Neuronal stem cell (in vitro differentiated cells): ENCODE measurements at regions not wholly inside any gene's neighbourhood (a gene's known extent, or its start where the extent isn't known, plus 50 kb on each side); places are given as distances from the start of the nearest gene placed in this dataset.
A peak's percentile ranks its signal among the peaks of the same experiment; 100 is the strongest.

Source experiments
- DNase-seq: peaks from one replicate; pipeline ENCODE4 v3.0.0-alpha.2; 2013; ENCODE audit warnings: low spot score
- H2AFZ ChIP-seq: one replicate; pipeline ENCODE4 v1.6.1; 2013; ENCODE audit warnings: mild to moderate bottlenecking, low read length, inconsistent platforms
- H2AK5ac ChIP-seq: 2 replicates; pipeline ENCODE4 v1.6.1; 2013; ENCODE audit warnings: low read depth, mild to moderate bottlenecking, inconsistent platforms, low read length, moderate library complexity, mixed read lengths
- H2BK120ac ChIP-seq: 2 replicates; pipeline ENCODE4 v1.6.1; 2013; ENCODE audit warnings: low read depth, mild to moderate bottlenecking, inconsistent platforms, low read length, moderate library complexity, mixed read lengths
- H2BK12ac ChIP-seq: one replicate; pipeline ENCODE4 v1.6.1; 2013; ENCODE audit warnings: low read length, inconsistent platforms
- H2BK15ac ChIP-seq: 2 replicates; pipeline ENCODE4 v1.6.1; 2013; ENCODE audit warnings: mild to moderate bottlenecking, low read length, inconsistent platforms, mixed read lengths
- H2BK5ac ChIP-seq: one replicate; pipeline ENCODE4 v1.6.1; 2013; ENCODE audit warnings: inconsistent platforms, mild to moderate bottlenecking, low read length, moderate library complexity
- H3K14ac ChIP-seq: one replicate; pipeline ENCODE4 v1.6.1; 2013; ENCODE audit warnings: low read length, inconsistent platforms
- H3K18ac ChIP-seq: 2 replicates; pipeline ENCODE4 v1.6.1; 2013; ENCODE audit warnings: low read length, inconsistent platforms
- H3K23ac ChIP-seq: 2 replicates; pipeline ENCODE4 v1.6.1; 2013; ENCODE audit warnings: low read depth, mild to moderate bottlenecking, mixed read lengths, low read length, inconsistent platforms; ENCODE audit not compliant: poor library complexity
- H3K27ac ChIP-seq: replicated peaks from 3 replicates; pipeline ENCODE4 v1.5.1; 2013; ENCODE audit warnings: low read length, inconsistent platforms
- H3K27me3 ChIP-seq, 3 experiments: 2 replicates each; pipeline ENCODE4 v1.6.1; 2013; ENCODE audit warnings: low read length in 3 of 3, mild to moderate bottlenecking in 2 of 3, inconsistent platforms in 1 of 3, low read depth in 1 of 3, mixed read lengths in 1 of 3, moderate library complexity in 1 of 3; ENCODE audit not compliant: control insufficient read depth in 3 of 3, insufficient read depth in 3 of 3
- H3K36me3 ChIP-seq, 2 donors: replicated peaks in 1 of 2; 2 replicates each; pipeline ENCODE4 v1.6.1; 2013; ENCODE audit warnings: low read length in 2 of 2; ENCODE audit not compliant: control insufficient read depth in 2 of 2, insufficient read depth in 2 of 2
- H3K4ac ChIP-seq: 2 replicates; pipeline ENCODE4 v1.6.1; 2013; ENCODE audit warnings: inconsistent platforms, mild to moderate bottlenecking, low read length, moderate library complexity
- H3K4me1 ChIP-seq, 2 donors: 1 replicate in 1 of 2; 2 replicates in 1 of 2; pipeline ENCODE4 v1.6.1; 2013; ENCODE audit warnings: low read length in 2 of 2, low read depth in 1 of 2; ENCODE audit not compliant: control insufficient read depth in 2 of 2, insufficient read depth in 1 of 2
- H3K4me2 ChIP-seq: one replicate; pipeline ENCODE4 v1.6.1; 2013; ENCODE audit warnings: mild to moderate bottlenecking, low read length, inconsistent platforms; ENCODE audit not compliant: insufficient read depth, poor library complexity, severe bottlenecking
- H3K4me3 ChIP-seq, 2 donors: 2 replicates each; pipeline ENCODE4 v1.5.1; 2013; ENCODE audit warnings: low read length in 2 of 2, mild to moderate bottlenecking in 2 of 2, inconsistent platforms in 1 of 2, moderate library complexity in 1 of 2
- H3K79me1 ChIP-seq: one replicate; pipeline ENCODE4 v1.6.1; 2013; ENCODE audit warnings: low read depth, mild to moderate bottlenecking, inconsistent platforms, low read length, moderate library complexity
- H3K9ac ChIP-seq: one replicate; pipeline ENCODE4 v1.6.1; 2013; ENCODE audit warnings: mild to moderate bottlenecking, low read depth, low read length, inconsistent platforms; ENCODE audit not compliant: poor library complexity
- H3K9me3 ChIP-seq, 2 donors: replicated peaks in 1 of 2; 2 replicates each; pipeline versions ENCODE3 to v1.6.1; 2013; ENCODE audit warnings: low read length in 2 of 2, mild to moderate bottlenecking in 2 of 2, inconsistent platforms in 1 of 2, low read depth in 1 of 2, mixed read lengths in 1 of 2, moderate library complexity in 1 of 2; ENCODE audit not compliant: control insufficient read depth in 2 of 2, insufficient read depth in 1 of 2
- H4K8ac ChIP-seq: one replicate; pipeline ENCODE4 v1.6.1; 2013; ENCODE audit warnings: low read depth, mild to moderate bottlenecking, inconsistent platforms, low read length, moderate library complexity
- H4K91ac ChIP-seq: one replicate; pipeline ENCODE4 v1.6.1; 2013; ENCODE audit warnings: low read length, low read depth, mild to moderate bottlenecking, inconsistent platforms; ENCODE audit not compliant: poor library complexity
- WGBS, 2 donors: extraction: QIAGEN DNeasy Blood & Tissue Kit; methylation state at CpG; one replicate each; pipeline ENCODE4 v1.1.7; 2013; ENCODE audit warnings: missing lambda C conversion rate in 2 of 2, mixed read lengths in 1 of 2; ENCODE audit not compliant: insufficient read length in 2 of 2, insufficient replicate concordance in 1 of 2; ENCODE audit errors: extremely low coverage in 2 of 2; 5-methylcytosine and 5-hydroxymethylcytosine counted together

- no peak overlapping the region for H2BK120ac ChIP-seq
- no peak overlapping the region for H3K27ac ChIP-seq
- H3K36me3 ChIP-seq = no peaks in the 10 kb centered on the region
- no peak overlapping the region for H4K8ac ChIP-seq
- no peak overlapping the region for H3K4ac ChIP-seq
- no peak for DNase-seq
- no peak overlapping the region for H2BK5ac ChIP-seq
- H3K79me1 ChIP-seq = no peaks in the 10 kb centered on the region
- H3K14ac ChIP-seq = no peak overlapping the region
- no peaks in the 10 kb centered on the region for H3K4me1 ChIP-seq
- H3K18ac ChIP-seq = peak overlapping the region; percentile 9
- no peak overlapping the region for H2AK5ac ChIP-seq
- H2AFZ ChIP-seq = no peak overlapping the region
- H2BK15ac ChIP-seq = no peak overlapping the region
- H3K27me3 ChIP-seq = peaks cover 0 to 2% (median 0%) of the 10 kb centered on the region in 3 experiments
- no peak overlapping the region for H4K91ac ChIP-seq
- H2BK12ac ChIP-seq = no peak overlapping the region
- H3K23ac ChIP-seq = no peak overlapping the region
- no peak overlapping the region for H3K4me3 ChIP-seq
- H3K9ac ChIP-seq = no peak overlapping the region
- H3K4me2 ChIP-seq = no peak overlapping the region
- H3K9me3 ChIP-seq = peaks cover 0 to 3% of the 10 kb centered on the region in 2 donors
Observed at GRCh38 chr12:72144553-72144952, 127.6 kb upstream of the TRHDE start.

- H3K27ac ChIP-seq = no peak overlapping the region
- DNase-seq = no peak
- no peak overlapping the region for H2BK15ac ChIP-seq
- H3K79me1 ChIP-seq = no peaks in the 10 kb centered on the region
- H3K4me1 ChIP-seq = no peaks in the 10 kb centered on the region
- no peak overlapping the region for H4K91ac ChIP-seq
- no CpG with 5 or more reads among the region's 12 CpGs for WGBS, 2 donors
- peaks cover 0 to 2% (median 0%) of the 10 kb centered on the region in 3 experiments for H3K27me3 ChIP-seq
- no peak overlapping the region for H3K23ac ChIP-seq
- H3K18ac ChIP-seq = no peak overlapping the region
- no peak overlapping the region for H2BK5ac ChIP-seq
- no peak overlapping the region for H3K14ac ChIP-seq
- no peak overlapping the region for H3K4me3 ChIP-seq
- no peak overlapping the region for H3K4ac ChIP-seq
- H3K9ac ChIP-seq = no peak overlapping the region
- H2BK12ac ChIP-seq = no peak overlapping the region
- no peak overlapping the region for H2AFZ ChIP-seq
- H2AK5ac ChIP-seq = no peak overlapping the region
- H4K8ac ChIP-seq = no peak overlapping the region
- H3K36me3 ChIP-seq = no peaks in the 10 kb centered on the region
- peaks cover 0 to 3% of the 10 kb centered on the region in 2 donors for H3K9me3 ChIP-seq
- H2BK120ac ChIP-seq = no peak overlapping the region
- no peak overlapping the region for H3K4me2 ChIP-seq
Observed at GRCh38 chr12:72146495-72146894, 125.7 kb upstream of the TRHDE start.

GRCh38 chr12:72148709-72149108, 123.5 kb upstream of the TRHDE start:
- H2AFZ ChIP-seq = no peak overlapping the region
- no peaks in the 10 kb centered on the region for H3K36me3 ChIP-seq
- no peak overlapping the region for H3K9ac ChIP-seq
- H2AK5ac ChIP-seq = no peak overlapping the region
- no peaks in the 10 kb centered on the region for H3K4me1 ChIP-seq
- no peak overlapping the region for H2BK120ac ChIP-seq
- H3K9me3 ChIP-seq = no peaks in the 10 kb centered on the region
- no peak overlapping the region for H2BK12ac ChIP-seq
- no peak for DNase-seq
- no peak overlapping the region for H3K23ac ChIP-seq
- peaks cover 0 to 2% (median 0%) of the 10 kb centered on the region in 3 experiments for H3K27me3 ChIP-seq
- H3K18ac ChIP-seq = no peak overlapping the region
- no peak overlapping the region for H2BK15ac ChIP-seq
- no peak overlapping the region for H3K14ac ChIP-seq
- no peak overlapping the region for H3K4me2 ChIP-seq
- no peaks in the 10 kb centered on the region for H3K79me1 ChIP-seq
- no peak overlapping the region for H4K8ac ChIP-seq
- H3K4me3 ChIP-seq = no peak overlapping the region
- no CpG with 5 or more reads among the region's 3 CpGs for WGBS, 2 donors
- H3K27ac ChIP-seq = no peak overlapping the region
- no peak overlapping the region for H2BK5ac ChIP-seq
- no peak overlapping the region for H3K4ac ChIP-seq
- no peak overlapping the region for H4K91ac ChIP-seq

- Histone ChIP-seq H3K23ac (no peak overlapping the region), H3K79me1 (no peaks in the 10 kb centered on the region), H4K91ac (no peak overlapping the region), H3K4me1 (no peaks in the 10 kb centered on the region), H3K27ac (no peak overlapping the region), H2AFZ (no peak overlapping the region), H2BK12ac (no peak overlapping the region), H3K36me3 (no peaks in the 10 kb centered on the region), H3K4me3 (no peak overlapping the region), H2AK5ac (no peak overlapping the region), H3K14ac (no peak overlapping the region), H3K27me3 (no peaks in the 10 kb centered on the region), H2BK120ac (no peak overlapping the region), H3K4me2 (no peak overlapping the region), H3K9ac (no peak overlapping the region), H2BK15ac (no peak overlapping the region), H4K8ac (no peak overlapping the region), H3K4ac (no peak overlapping the region), H3K18ac (no peak overlapping the region), H3K9me3 (no peaks in the 10 kb centered on the region), H2BK5ac (no peak overlapping the region)
- DNase-seq = no peak
- no CpG with 5 or more reads among the region's 2 CpGs for WGBS, 2 donors
Observed at GRCh38 chr12:72162875-72163274, 109.3 kb upstream of the TRHDE start.
